Esophagus muscularis mucosa (tissue), 3 donors: ENCODE measurements at regions not wholly inside any gene's neighbourhood (a gene's known extent, or its start where the extent isn't known, plus 50 kb on each side); places are given as distances from the start of the nearest gene placed in this dataset.

Experiments
- CTCF ChIP-seq, 3 experiments: fragments of 200-600 bp in 2 of 3; fragments of 450-650 bp in 1 of 3; sonication (generic) in 2 of 3; IDR thresholded peaks; one replicate each; pipeline ENCODE4 v1.5.1; 2017 to 2019; ENCODE audit warnings: antibody characterized with exemption in 3 of 3, mild to moderate bottlenecking in 2 of 3, moderate library complexity in 1 of 3
- POLR2A ChIP-seq: fragments of 450-650 bp; IDR thresholded peaks from one replicate; pipeline ENCODE4 v1.6.1; 2017; ENCODE audit warnings: antibody characterized with exemption, moderate library complexity, mild to moderate bottlenecking, low read depth

- no peak for TF ChIP-seq CTCF (IDR thresholded peaks at IDR 0.05)
- TF ChIP-seq POLR2A = no peak
Observed at GRCh38 chrX:121110536-121110935, 63.1 kb downstream of the GLUD2 start.
